Duodenal mucosa (tissue), 2 donors: ENCODE measurements at regions not wholly inside any gene's neighbourhood (a gene's known extent, or its start where the extent isn't known, plus 50 kb on each side); places are given as distances from the start of the nearest gene placed in this dataset.

Source experiments
- H3K27ac ChIP-seq: one replicate; pipeline ENCODE4 v1.7.0; 2013; ENCODE audit warnings: low read depth, low read length
- H3K27me3 ChIP-seq, 2 donors: one replicate each; pipeline ENCODE4 v1.7.0; 2013; ENCODE audit warnings: low read length in 2 of 2, control low read depth in 1 of 2; ENCODE audit not compliant: insufficient read depth in 2 of 2, control insufficient read depth in 1 of 2
- H3K36me3 ChIP-seq, 2 donors: one replicate each; pipeline ENCODE4 v1.7.0; 2013; ENCODE audit warnings: low read length in 2 of 2, control low read depth in 1 of 2; ENCODE audit not compliant: insufficient read depth in 2 of 2, control insufficient read depth in 1 of 2
- H3K4me1 ChIP-seq, 2 donors: one replicate each; pipeline ENCODE4 v1.7.0; 2013; ENCODE audit warnings: low read length in 2 of 2, control low read depth in 1 of 2; ENCODE audit not compliant: insufficient read depth in 2 of 2, control insufficient read depth in 1 of 2
- H3K4me3 ChIP-seq, 2 donors: one replicate each; pipeline ENCODE4 v1.7.0; 2013; ENCODE audit warnings: low read length in 2 of 2, low read depth in 1 of 2
- H3K9ac ChIP-seq, 2 donors: one replicate each; pipeline ENCODE4 v1.7.0; 2013; ENCODE audit warnings: low read length in 2 of 2, low read depth in 1 of 2
- H3K9me3 ChIP-seq, 2 donors: one replicate each; pipeline ENCODE4 v1.7.0; 2013; ENCODE audit warnings: low read length in 2 of 2, control low read depth in 1 of 2; ENCODE audit not compliant: control insufficient read depth in 1 of 2

DNA sequence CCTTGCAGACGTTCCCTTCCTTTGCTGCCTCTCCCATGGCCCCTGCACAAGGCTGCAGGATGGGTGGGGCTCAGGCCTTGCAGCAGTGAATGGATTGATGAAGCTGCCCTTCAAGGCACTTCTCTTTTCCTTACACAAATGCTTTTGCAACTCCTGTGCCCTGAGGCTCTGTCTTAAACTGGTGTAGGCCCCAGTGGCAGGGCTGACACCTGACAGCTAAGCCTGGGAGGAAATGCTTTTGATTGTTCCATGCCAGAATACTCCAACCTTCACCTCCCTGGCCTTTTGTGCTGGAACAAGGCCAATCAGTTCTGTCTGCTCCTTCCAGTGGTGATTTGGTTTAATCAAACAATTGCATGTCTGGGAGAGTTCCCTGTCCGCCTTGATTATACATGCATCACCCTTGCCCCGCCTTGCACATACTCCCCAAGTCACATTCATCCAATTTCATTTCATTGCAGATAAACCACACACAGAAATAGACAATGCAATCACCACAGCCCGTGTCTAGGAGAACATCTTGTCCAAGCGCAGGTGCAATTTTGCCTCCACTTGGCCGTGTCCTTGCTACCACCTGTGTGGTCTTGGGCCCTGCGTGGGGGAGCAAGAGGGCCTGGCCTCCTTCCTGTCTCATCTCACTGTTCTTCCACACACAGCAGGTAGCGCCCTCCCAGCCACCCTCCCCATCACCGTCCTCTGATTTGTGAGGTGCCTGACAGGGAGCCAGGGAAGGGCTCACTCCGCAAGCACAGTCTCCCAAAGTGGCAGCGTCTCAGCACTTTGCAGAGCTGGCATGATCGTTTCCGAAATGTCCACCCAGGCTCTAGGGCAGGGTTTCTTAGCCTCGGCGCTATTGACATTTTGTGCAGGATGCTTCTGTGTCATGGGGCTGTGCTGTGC lies 120.4 kb downstream of the CDH26 start:
- H3K9ac ChIP-seq = no peak overlapping the region
- H3K36me3 ChIP-seq = no peaks in the 10 kb centered on the region
- H3K9me3 ChIP-seq = no peaks in the 10 kb centered on the region
- H3K27me3 ChIP-seq = no peaks in the 10 kb centered on the region
- no peak overlapping the region for H3K27ac ChIP-seq
- no peaks in the 10 kb centered on the region for H3K4me1 ChIP-seq
- H3K4me3 ChIP-seq = no peak overlapping the region

DNA sequence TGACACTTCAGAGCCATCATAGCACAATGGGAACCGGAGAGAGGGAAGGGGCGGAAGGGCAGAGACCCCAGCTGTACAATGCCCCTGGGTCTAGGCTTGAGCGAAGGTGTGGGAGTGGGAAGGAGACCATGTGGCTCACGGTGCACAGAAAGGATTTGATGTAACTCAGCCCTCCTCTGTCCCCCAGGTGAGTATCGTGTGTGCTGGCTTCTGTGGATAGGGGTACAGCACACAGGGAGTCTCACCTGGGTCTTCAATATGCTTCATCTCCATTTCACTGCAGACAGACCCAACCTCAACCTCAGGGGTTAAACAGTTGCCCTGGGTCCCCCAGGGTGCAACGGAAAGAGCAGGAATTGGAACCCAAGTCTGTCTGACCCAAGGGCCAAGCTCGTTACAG lies 122.2 kb downstream of the CDH26 start:
- H3K9me3 ChIP-seq = no peaks in the 10 kb centered on the region
- H3K9ac ChIP-seq = no peak overlapping the region
- H3K36me3 ChIP-seq = no peaks in the 10 kb centered on the region
- H3K27ac ChIP-seq = no peak overlapping the region
- H3K4me3 ChIP-seq = no peak overlapping the region
- no peaks in the 10 kb centered on the region for H3K4me1 ChIP-seq
- H3K27me3 ChIP-seq = no peaks in the 10 kb centered on the region

DNA sequence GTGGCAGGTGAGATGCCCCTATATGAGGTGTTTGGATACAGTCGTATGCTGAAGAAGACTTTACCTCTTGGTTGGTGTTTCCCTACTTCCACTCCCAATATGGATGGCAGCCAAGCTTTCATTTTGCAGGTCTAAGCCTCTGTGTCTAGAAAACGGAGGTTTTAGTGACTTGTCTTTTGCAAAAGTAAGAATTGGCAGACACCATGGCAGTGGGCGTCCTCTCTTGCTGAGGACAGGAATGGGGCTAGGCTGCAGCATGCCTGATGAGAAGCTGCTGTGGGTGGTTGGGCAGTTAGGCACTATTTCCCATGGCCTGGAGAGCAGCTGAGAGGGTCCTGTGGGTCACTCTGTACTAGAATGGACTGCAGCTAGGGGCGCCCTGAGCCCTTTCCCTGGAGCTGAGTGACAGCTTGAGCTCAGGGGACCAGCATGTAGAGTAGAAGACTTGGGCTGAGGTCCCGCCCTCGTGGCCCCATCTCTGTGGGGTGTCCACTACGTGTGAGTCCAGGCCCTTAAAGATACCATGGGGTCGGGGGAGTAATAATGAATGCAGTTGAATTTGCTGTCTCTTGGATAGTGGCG lies 127.4 kb downstream of the CDH26 start:
- Histone ChIP-seq H3K36me3 (no peaks in the 10 kb centered on the region), H3K4me3 (no peak overlapping the region), H3K9me3 (no peaks in the 10 kb centered on the region), H3K4me1 (no peaks in the 10 kb centered on the region), H3K9ac (no peak overlapping the region), H3K27ac (no peak overlapping the region), H3K27me3 (peaks cover 17 to 25% of the 10 kb centered on the region in 2 donors)

DNA sequence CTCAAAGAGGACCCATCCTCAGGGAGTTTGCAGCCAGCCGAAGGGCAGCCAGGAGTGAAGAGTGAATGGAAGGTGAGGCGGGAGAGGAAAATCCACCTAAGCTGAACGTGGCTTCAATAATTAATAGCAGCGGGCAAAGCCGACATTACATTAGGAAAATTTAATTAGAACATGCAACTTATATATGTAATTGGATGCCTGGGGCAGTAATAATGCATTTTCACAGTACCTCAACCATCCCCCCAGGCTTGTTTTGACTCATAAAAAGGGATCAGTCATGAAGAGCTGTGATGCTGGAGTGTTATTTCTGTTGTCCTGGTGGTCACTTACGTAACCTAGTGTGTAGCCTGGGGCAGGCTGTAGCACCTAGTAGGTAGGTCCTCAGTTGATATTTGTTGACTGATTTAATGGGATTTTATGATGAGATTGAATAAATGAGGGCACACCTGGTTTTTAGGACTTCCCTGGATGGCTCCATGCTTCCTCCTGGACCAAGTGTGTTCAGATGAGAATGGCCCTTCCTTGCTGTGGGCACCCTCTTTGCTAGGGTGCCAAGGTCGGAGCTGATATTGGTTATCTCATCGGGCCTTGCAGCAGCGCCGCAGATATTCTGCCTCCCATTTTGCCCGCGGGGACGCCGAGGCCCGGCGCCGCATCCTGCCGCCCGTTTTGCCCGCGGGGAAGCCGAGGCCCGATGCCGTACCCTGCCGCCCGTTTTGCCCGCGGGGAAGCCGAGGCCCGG lies 128.8 kb downstream of the CDH26 start:
- no peaks in the 10 kb centered on the region for H3K36me3 ChIP-seq
- no peak overlapping the region for H3K27ac ChIP-seq
- peak overlapping the region; percentile 1 to 30 for H3K4me3 ChIP-seq
- H3K27me3 ChIP-seq = peaks cover 17 to 25% of the 10 kb centered on the region in 2 donors
- H3K9ac ChIP-seq = no peak overlapping the region
- H3K9me3 ChIP-seq = no peaks in the 10 kb centered on the region
- H3K4me1 ChIP-seq = no peaks in the 10 kb centered on the region

DNA sequence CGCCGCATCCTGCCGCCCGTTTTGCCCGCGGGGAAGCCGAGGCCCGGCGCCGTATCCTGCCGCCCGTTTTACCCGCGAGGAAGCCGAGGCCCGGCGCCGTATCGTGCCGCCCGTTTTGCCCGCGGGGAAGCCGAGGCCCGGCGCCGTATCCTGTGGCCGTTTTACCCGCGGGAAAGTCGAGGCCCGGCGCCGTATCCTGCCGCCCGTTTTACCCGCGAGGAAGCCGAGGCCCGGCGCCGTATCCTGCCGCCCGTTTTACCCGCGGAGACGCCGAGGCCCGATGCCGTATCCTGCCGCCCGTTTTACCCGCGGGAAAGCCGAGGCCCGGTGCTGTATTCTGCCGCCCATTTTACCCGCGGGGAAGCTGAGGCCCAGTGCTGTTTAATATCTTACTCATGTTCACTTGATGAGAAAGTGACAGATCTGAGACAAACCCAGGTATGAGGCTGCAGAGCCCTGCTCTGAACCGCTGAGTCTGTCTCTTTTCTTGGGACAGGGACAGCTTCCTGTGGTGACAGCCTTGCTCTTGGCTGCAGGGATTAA lies 129.4 kb downstream of the CDH26 start:
- H3K27ac ChIP-seq = no peak overlapping the region
- no peak overlapping the region for H3K9ac ChIP-seq
- no peaks in the 10 kb centered on the region for H3K4me1 ChIP-seq
- H3K36me3 ChIP-seq = no peaks in the 10 kb centered on the region
- peaks cover 17 to 25% of the 10 kb centered on the region in 2 donors for H3K27me3 ChIP-seq
- H3K4me3 ChIP-seq = peak overlapping the region in 1 of 2 donors; percentile 36
- H3K9me3 ChIP-seq = no peaks in the 10 kb centered on the region

DNA sequence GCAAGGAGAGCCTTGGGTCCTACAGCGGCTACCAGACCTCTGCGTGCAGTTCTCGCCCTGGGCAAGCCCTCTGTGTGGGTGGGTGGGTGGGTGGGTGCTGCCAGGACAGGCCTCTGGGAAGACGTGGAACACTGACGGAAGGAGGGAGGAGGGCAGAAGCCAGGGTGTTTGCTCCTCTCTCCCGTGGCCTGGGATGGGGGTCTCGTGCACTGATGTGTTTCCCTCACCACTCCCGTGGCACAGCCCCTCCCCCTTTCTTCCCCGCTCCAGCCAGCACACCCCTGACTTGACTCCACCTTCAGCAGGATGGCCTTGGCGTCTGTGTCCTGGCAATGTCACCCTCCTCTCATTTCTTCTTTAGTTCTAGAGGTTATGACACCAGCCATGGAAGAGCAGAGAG lies 130.0 kb downstream of the CDH26 start:
- peaks cover 17 to 25% of the 10 kb centered on the region in 2 donors for H3K27me3 ChIP-seq
- no peaks in the 10 kb centered on the region for H3K4me1 ChIP-seq

DNA sequence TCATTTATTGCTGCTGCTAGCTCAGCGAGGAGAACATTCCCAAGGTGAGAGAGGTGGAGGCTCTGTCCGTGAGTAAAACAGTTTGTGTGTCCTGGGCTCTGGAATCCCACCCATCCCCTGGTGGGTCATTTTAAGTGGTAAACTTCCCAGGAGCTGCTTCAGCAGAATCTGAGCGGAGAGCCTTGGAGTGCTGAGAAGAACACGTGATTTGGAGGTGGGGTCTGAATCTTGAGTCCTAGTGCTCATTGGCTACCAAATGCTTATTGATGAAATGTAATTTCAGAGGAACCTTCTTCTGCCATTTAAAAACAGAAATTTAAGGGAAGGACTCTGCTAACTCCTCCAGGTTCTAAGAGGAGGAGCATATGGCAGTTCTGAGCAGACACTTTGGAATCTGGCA lies 132.4 kb downstream of the CDH26 start:
- Histone ChIP-seq H3K27me3 (peaks cover 17 to 25% of the 10 kb centered on the region in 2 donors), H3K4me3 (no peak overlapping the region), H3K36me3 (no peaks in the 10 kb centered on the region), H3K27ac (no peak overlapping the region), H3K4me1 (no peaks in the 10 kb centered on the region), H3K9ac (no peak overlapping the region), H3K9me3 (peaks cover 0 to 2% of the 10 kb centered on the region in 2 donors)

More for the DNA sequence above, 130.0 kb downstream of the CDH26 start:
- no peaks in the 10 kb centered on the region for H3K9me3 ChIP-seq
- H3K4me3 ChIP-seq = no peak overlapping the region
- H3K36me3 ChIP-seq = no peaks in the 10 kb centered on the region
- H3K27ac ChIP-seq = no peak overlapping the region
- H3K9ac ChIP-seq = no peak overlapping the region

DNA sequence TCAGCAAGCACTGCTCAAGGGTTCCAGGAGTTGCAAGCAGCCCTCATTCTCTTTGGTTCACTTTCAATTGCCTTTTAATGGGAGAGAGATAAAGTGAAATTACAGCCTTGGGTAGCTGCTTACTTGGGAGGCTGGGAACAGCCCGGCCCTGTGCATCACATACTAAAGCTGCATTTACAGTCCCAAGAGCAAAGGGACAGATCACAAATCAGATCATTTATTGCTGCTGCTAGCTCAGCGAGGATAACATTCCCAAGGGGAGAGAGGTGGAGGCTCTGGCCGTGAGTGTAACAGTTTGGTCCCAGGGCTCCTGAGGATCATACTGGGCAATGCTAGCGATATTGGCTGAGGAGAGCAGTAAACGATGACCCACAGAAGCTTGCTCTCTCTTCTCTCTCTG lies 133.1 kb downstream of the CDH26 start:
- H3K9ac ChIP-seq = no peak overlapping the region
- peaks cover 0 to 2% of the 10 kb centered on the region in 2 donors for H3K9me3 ChIP-seq
- H3K36me3 ChIP-seq = no peaks in the 10 kb centered on the region
- no peak overlapping the region for H3K4me3 ChIP-seq
- H3K4me1 ChIP-seq = no peaks in the 10 kb centered on the region
- peaks cover 14 to 18% of the 10 kb centered on the region in 2 donors for H3K27me3 ChIP-seq
- no peak overlapping the region for H3K27ac ChIP-seq

DNA sequence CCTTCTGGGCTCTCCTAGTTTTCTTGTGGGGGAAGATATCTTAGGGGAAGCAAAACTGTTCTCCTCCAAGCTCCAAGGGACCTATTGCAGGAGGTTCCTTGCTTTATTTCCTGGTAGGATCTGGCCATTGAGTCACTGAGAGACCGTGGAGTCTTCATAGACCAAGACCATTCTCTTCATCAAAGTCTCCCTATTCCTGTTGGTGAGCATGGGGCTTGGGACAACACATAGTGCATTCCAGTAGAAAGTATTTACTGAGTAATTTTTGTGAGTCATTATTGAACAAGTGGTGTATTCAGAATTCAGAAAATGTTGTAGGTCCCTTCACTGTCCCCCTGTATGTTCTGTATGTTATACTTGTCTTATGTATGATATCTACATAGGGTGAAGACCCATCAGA lies 133.6 kb downstream of the CDH26 start:
- H3K27me3 ChIP-seq = peaks cover 8 to 12% of the 10 kb centered on the region in 2 donors
- H3K36me3 ChIP-seq = no peaks in the 10 kb centered on the region
- peaks cover 0 to 2% of the 10 kb centered on the region in 2 donors for H3K9me3 ChIP-seq
- no peak overlapping the region for H3K27ac ChIP-seq
- no peak overlapping the region for H3K9ac ChIP-seq
- H3K4me1 ChIP-seq = no peaks in the 10 kb centered on the region
- no peak overlapping the region for H3K4me3 ChIP-seq

DNA sequence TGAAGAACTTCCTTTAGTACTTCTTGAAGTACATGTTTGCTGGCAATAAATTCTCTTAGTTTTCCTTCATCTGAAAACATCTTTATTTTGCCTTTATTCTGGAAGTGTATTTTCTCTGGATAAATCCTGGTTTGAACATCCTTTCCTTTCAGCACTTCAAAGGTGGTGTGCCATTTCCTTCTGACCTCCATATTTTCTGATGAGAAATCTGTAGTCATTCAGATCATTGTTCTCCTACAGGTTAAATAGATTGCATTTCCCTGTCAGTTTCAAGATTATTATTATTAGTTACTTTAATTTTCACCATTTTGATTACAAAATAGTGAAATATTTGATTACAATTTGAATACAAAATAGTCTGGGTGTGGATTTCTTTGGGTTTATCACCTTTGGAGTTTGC lies 134.5 kb downstream of the CDH26 start:
- Histone ChIP-seq H3K27me3 (peaks cover 4 to 8% of the 10 kb centered on the region in 2 donors), H3K9me3 (peaks cover 0 to 2% of the 10 kb centered on the region in 2 donors), H3K36me3 (no peaks in the 10 kb centered on the region), H3K9ac (no peak overlapping the region), H3K4me3 (no peak overlapping the region), H3K27ac (no peak overlapping the region), H3K4me1 (no peaks in the 10 kb centered on the region)
